ENCODE measurements at regions not wholly inside any gene's neighbourhood (a gene's known extent, or its start where the extent isn't known, plus 50 kb on each side); places are given as distances from the start of the nearest gene placed in this dataset.

- DNase-seq = no peak
Observed at GRCh38 chr15:25182736-25183445, 228.1 kb downstream of the SNRPN start.

- DNase-seq = no peak
Observed at GRCh38 chr15:25183581-25184251, 228.9 kb downstream of the SNRPN start.

GRCh38 chr15:25184356-25185155 lies 229.8 kb downstream of the SNRPN start:
- DNase-seq = no peak

- DNase-seq = no peak
Observed at GRCh38 chr15:25185156-25185710, 230.4 kb downstream of the SNRPN start.

- no peak for DNase-seq
Observed at GRCh38 chr15:25185791-25186190, 231.0 kb downstream of the SNRPN start.

- no peak for DNase-seq
Observed at GRCh38 chr15:25186411-25186810, 231.6 kb downstream of the SNRPN start.

- no peak for DNase-seq
Observed at GRCh38 chr15:25186906-25187645, 232.3 kb downstream of the SNRPN start.

GRCh38 chr15:25188051-25188450 lies 233.3 kb downstream of the SNRPN start:
- no peak for DNase-seq

GRCh38 chr15:25188551-25189101 lies 233.8 kb downstream of the SNRPN start:
- DNase-seq = no peak

GRCh38 chr15:25189551-25189950 lies 234.8 kb downstream of the SNRPN start:
- no peak for DNase-seq

- no peak for DNase-seq
Observed at GRCh38 chr15:25192651-25193050, 237.9 kb downstream of the SNRPN start.

- no peak for DNase-seq
Observed at GRCh38 chr15:25207369-25207768, 231.5 kb downstream of the UBE3A start.

GRCh38 chr15:25208735-25209134 lies 230.1 kb downstream of the UBE3A start:
- DNase-seq = no peak

GRCh38 chr15:25220834-25221233 lies 218.0 kb downstream of the UBE3A start:
- no peak for DNase-seq

- DNase-seq = no peak
Observed at GRCh38 chr15:25224396-25224795, 214.4 kb downstream of the UBE3A start.

GRCh38 chr15:25226360-25226759 lies 212.5 kb downstream of the UBE3A start:
- no peak for DNase-seq

GRCh38 chr15:25228261-25228660 lies 210.6 kb downstream of the UBE3A start:
- no peak for DNase-seq

- no peak for DNase-seq
Observed at GRCh38 chr15:25230442-25230841, 208.4 kb downstream of the UBE3A start.

- no peak for DNase-seq
Observed at GRCh38 chr15:25233766-25234350, 205.0 kb downstream of the UBE3A start.

- no peak for DNase-seq
Observed at GRCh38 chr15:25234831-25235230, 204.0 kb downstream of the UBE3A start.

GRCh38 chr15:25235391-25235790 lies 203.4 kb downstream of the UBE3A start:
- DNase-seq = no peak
